TTC549 (cell line): ENCODE measurements at regions not wholly inside any gene's neighbourhood (a gene's known extent, or its start where the extent isn't known, plus 50 kb on each side); places are given as distances from the start of the nearest gene placed in this dataset.
A peak's percentile ranks its signal among the peaks of the same experiment; 100 is the strongest.
"Not testable (repeated sequence)": the region's sequence is repeated elsewhere in the genome, so short reads cannot be mapped to it uniquely, and the experiment has no call there.

Experiments used
- FAIRE-seq: peaks from 2 replicates; lab custom pipeline; 2012; peaks lifted over from hg19 to GRCh38; lab: Jason Lieb, UNC

DNA sequence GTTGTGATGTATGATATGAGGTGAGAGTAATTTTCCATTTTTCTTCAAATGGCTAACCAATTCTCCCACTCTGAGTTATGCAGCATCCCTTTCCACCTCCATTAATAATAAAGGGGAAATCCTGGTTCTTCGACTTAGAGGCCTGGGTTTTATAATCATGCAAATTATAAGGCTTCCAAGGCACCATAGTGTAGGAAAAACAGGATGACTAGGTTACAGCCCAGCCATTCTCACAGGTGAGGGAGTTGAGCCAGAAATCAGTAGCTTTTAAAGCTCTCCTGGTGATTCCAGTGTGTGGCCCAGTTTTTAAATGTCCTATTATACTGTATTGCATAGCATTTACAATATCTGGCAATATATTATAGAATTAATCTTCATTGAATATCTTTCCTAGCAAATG, 203.1 kb downstream of the ARHGEF9 start:
- no peak for FAIRE-seq

GRCh38 chrX:63581398-63581797, 203.6 kb downstream of the ARHGEF9 start:
- no peak for FAIRE-seq

GRCh38 chrX:63576533-63576932, 208.5 kb downstream of the ARHGEF9 start:
- no peak for FAIRE-seq

DNA sequence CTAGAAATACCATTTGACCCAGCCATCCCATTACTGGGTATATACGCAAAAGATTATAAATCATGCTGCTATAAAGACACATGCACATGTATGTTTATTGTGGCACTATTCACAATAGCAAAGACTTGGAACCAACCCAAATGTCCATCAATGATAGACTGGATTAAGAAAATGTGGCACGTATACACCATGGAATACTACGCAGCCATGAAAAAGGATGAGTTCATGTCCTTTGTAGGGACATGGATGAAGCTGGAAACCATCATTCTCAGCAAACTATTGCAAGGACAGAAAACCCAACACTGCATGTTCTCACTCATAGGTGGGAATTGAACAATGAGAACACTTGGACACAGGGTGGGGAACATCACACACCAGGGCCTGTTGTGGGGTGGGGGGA, 209.3 kb downstream of the ARHGEF9 start:
- FAIRE-seq: not testable (repeated sequence)

DNA sequence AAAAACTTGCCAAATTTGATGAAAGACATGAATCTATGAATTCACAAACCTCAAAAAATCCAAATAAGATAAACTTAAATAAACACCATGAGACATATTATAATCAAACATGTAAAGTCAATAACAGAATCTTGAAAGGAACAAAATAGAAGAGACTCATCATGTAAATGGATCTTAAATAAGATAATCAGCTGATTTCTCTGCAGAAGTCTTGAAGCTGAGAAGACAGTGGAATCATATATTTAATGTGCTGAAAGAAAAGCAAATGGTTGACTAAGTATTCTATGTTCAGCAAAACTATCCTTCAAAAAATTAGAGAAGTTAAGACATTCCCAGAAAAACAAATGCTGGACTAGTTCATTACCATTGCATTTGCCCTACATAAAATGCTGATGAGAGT, 215.7 kb upstream of the SPIN4 start:
- no peak for FAIRE-seq

DNA sequence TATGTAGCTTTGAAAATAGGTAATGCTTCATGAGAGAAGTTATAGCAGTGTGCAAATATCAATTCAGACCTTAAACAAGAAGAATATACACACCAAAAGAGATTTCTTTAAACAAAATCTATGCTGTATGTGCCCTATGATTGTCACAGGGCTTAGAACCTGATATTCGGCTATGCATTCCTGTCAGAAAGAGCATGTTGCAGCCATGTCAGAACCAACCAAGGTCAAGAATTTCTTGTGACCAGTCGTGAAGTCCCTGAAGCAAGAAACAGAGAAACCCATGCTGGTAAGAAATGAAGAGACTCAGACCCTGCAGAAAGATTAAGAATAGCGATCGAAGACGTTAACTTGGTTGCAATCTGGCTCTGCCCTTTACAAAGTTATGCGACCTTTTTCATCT, 210.3 kb upstream of the SPIN4 start:
- FAIRE-seq: no peak

GRCh38 chrX:63560601-63561218, 209.6 kb upstream of the SPIN4 start:
- FAIRE-seq: peak; percentile 86

GRCh38 chrX:63551856-63552255, 200.7 kb upstream of the SPIN4 start:
- no peak for FAIRE-seq

- FAIRE-seq: no peak
These were observed 179.5 kb upstream of the SPIN4 start for GRCh38 chrX:63530654-63531053.

- no peak for FAIRE-seq
These were observed 178.8 kb upstream of the SPIN4 start for GRCh38 chrX:63529961-63530360.

- FAIRE-seq: no peak
These were observed 175.7 kb upstream of the SPIN4 start for GRCh38 chrX:63526863-63527262.

DNA sequence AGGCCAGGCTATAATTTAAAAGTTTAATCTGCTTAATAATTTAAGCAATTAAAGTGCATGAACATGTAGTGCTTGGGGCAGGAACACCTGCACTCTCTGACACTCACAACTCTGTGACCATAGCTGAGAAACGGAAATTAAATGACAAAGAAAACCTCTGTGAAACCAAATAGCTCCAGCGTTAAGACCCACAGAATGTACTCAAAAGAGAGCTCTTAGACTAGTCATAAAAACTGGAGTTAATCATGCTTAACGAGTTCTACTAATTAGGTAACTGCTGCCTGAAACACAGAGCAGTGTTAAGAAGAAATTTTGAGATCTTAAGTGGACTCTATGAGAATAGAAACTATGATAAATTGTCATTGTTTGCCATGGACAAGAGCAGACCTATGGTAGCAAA, 174.4 kb upstream of the SPIN4 start:
- no peak for FAIRE-seq

DNA sequence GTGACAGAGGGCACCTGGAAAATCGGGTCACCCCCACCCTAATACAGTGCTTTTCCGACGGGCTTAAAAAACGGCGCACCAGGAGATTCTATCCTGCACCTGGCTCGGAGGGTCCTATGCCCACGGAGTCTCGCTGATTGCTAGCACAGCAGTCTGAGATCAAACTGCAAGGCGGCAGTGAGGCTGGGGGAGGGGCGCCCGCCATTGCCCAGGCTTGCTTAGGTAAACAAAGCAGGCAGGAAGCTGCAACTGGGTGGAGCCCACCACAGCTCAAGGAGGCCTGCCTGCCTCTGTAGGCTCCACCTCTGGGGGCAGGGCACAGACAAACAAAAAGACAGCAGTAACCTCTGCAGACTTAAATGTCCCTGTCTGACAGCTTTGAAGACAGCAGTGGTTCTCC, 168.2 kb upstream of the SPIN4 start:
- FAIRE-seq: not testable (repeated sequence)

DNA sequence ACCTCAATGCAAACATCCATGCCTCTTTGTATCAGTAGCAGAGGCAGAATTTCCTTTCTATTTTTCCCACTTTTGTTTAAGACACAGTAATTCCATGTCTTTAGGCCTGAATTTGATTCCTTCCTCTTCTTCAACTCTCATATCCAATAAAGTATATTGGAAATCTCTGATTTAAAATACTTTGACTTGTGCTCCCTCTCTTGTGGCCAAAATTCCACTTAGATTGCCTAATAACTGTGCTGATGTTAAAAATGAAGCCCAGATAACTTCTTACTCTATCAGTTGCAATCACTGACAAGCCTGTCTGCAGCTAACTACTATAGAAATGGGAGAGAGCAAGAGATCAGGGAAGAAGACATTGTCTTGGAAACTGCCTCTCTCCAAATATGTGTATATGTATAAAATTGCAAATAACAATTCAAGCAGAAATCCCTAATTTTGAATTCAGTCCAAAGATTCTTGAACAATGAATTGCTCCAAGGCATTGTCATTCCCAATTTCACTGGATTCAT, 163.5 kb upstream of the SPIN4 start:
- no peak for FAIRE-seq

DNA sequence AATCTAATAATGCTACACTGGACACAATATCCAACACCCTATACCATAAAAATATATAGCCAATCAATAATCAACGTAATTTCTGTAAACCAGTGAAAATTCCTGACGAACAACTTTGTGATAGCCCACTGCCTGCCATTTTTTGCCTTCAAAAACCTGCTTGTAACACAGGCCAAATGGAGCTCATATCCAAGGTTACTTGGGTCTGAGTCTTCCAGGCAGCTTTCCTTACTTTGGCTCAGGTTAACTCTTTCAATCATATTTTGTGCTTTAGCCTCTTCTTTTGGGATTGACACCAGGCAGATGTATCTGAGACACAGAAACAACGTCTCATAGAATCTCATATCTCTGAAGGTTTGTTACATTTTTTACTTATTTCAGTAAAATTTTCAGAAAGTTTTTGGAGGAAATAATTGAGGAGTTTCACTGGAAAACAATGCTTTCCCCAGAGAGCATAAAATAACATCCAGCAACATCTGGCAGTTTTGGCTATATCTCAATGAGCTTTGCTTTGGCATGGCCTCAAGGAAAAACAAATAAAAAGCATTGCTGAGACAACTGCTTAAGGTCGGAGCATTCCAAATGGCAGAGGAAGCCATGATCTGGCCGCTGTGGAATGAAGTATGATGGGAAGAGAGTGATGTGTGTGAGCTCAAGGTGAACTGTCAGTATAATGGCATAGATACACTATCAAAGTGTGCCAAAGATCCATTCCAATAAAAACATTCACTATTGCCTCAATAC, 162.9 kb upstream of the SPIN4 start:
- no peak for FAIRE-seq

GRCh38 chrX:63511361-63511760, 160.2 kb upstream of the SPIN4 start:
- FAIRE-seq: no peak

GRCh38 chrX:63508668-63509067, 157.5 kb upstream of the SPIN4 start:
- no peak for FAIRE-seq

GRCh38 chrX:63506320-63506719, 155.2 kb upstream of the SPIN4 start:
- peak; percentile 9 for FAIRE-seq

DNA sequence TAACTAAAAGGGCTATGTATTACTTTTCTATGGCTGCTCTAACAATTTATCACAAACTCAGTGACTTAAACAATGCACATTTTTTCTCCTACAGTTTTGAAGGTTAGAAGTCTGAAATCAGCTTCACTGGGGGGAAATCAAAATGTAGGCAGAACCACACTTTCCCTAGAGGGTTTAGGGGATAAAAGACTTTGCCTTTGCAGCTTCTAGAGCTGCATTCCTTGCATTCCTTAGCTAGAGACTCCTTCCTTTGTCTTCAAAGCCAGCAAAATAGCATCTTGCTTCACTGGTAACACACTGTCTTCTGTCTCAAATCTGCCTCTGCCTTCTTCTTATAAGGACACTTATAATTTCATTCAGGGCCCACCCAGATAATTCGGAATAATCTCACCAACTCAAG, 152.4 kb upstream of the SPIN4 start:
- FAIRE-seq: no peak

- FAIRE-seq: no peak
These were observed 137.6 kb upstream of the SPIN4 start for GRCh38 chrX:63488546-63489373.

- FAIRE-seq: no peak
These were observed 124.1 kb upstream of the SPIN4 start for GRCh38 chrX:63475200-63475599.

GRCh38 chrX:63471004-63471403, 119.9 kb upstream of the SPIN4 start:
- FAIRE-seq: no peak

GRCh38 chrX:63470506-63470905, 119.4 kb upstream of the SPIN4 start:
- no peak for FAIRE-seq
